Activated CD8-positive, alpha-beta memory T cell treated with anti-CD3 and anti-CD28 coated beads for 1 hour (primary cell): ENCODE measurements at regions not wholly inside any gene's neighbourhood (a gene's known extent, or its start where the extent isn't known, plus 50 kb on each side); places are given as distances from the start of the nearest gene placed in this dataset.
"Not testable (repeated sequence)": the region's sequence is repeated elsewhere in the genome, so short reads cannot be mapped to it uniquely, and the experiment has no call there.

Experiments used
- DNase-seq, 2 donors: peaks; one replicate each; pipeline ENCODE4 v3.0.0-alpha.2; 2020; ENCODE audit warnings: low read depth in 1 of 2; ENCODE audit errors: extremely low read depth in 1 of 2

DNA sequence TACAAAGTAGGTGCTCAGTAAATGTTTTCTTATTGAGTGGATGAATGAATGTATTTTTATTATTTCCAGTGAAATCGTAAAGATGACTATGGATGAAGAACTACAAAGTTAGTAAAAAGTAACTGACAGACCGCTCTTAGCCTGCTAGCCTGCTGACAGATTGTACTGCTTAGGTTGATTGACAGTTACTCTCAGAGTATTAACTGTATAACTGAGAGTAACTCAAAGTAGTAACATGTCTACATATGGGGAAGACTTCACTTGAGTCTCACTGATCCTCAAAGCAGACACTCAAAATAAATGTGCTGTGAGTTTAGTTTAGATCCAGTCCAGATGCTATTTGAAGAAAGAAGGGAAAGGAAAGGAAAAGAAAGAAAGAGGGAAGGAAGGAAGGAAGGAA lies 272.3 kb upstream of the AMIGO2 start:
- no peak for DNase-seq

DNA sequence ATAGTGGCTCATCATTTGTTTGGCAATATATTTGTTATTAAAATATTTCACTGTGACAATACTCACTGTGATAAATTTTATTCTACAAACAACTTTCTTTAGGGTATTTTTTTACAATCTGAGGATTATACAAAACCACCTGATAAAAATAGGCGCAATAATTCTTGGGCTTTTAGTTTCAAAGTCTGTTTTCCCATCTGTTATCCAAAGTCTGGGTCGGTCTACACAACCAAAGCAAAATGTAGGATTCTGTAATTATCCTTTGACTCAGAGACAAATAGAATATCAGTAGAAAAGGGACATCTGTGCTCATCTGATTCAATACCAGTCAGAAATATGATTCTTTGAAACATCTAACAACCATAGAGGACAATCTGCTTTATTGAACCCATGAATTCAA lies 271.8 kb upstream of the AMIGO2 start:
- DNase-seq = no peak

DNA sequence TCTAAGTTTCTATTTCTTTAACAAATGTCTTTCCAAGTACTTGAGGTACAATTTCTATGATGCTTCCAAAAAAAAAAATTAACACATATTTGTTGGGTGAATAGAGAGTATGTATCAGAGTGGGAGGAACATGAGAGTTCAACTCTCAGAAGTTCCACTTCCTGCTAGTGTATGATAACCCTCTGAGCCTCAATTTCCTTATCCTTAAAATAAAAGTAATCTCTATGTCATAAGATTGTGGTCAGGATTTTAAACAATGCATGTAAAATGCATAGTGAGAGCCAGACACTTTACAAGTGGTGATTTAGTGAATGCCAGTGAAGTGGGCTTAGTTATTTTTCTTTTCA lies 270.3 kb upstream of the AMIGO2 start:
- no peak for DNase-seq

DNA sequence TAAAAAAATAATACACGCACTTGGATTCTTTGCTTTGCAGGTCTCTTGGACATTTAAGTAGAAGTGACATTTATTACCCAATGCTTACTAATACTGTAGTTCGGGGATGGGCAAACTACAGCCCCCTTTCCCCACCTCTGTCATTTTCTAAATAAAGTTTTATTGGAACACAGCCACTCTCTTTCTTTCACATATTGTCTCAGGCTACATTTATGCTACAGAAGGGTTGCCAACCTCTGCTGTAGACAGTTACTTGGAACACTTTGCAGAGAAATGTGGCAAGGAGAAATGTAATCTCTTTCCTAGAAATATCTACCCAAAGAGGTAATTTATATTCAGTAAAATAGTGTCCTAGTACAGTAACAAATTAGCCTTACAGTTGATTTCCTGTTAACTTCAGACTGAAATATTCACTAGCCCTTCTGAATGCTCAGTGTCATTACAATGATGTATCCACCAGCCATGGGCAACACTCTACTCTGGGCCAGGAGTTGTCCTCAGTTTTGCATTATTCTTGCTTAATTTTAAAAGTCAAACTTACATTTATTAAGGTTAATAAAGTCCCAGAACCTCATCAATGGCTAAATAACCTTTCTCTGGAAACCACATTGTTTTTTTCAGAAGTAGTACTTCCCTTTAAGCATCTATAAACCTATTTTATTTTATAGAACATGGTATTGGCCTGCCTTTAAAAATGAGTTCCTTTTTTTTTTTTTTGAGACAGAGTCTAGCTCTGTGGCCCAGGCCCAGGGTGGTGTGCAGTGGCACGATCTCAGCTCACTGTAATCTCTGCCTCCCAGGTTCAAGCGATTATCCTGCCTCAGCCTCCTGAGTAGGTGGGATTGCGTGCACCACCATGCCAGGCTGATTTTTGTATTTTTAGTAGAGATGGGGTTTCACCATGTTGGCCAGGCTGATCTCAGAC lies 269.6 kb upstream of the AMIGO2 start:
- no peak for DNase-seq

DNA sequence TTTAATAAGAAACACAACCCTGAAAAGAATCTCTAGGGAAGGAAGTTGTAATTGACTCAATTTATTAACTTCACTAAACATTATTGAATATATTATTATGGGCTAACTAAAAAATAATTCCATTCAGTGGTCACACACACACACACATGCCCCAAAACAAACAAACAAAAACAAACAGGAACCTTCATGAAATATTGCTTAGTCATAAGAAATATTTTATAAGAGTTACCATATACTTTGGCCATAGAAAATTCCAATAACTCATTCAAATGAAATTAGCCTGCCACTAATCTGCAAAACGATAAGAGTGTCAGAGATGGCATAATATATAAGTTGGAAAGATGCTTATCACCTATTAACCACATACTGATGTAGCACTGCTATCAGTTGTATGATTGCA lies 268.4 kb upstream of the AMIGO2 start:
- no peak for DNase-seq

DNA sequence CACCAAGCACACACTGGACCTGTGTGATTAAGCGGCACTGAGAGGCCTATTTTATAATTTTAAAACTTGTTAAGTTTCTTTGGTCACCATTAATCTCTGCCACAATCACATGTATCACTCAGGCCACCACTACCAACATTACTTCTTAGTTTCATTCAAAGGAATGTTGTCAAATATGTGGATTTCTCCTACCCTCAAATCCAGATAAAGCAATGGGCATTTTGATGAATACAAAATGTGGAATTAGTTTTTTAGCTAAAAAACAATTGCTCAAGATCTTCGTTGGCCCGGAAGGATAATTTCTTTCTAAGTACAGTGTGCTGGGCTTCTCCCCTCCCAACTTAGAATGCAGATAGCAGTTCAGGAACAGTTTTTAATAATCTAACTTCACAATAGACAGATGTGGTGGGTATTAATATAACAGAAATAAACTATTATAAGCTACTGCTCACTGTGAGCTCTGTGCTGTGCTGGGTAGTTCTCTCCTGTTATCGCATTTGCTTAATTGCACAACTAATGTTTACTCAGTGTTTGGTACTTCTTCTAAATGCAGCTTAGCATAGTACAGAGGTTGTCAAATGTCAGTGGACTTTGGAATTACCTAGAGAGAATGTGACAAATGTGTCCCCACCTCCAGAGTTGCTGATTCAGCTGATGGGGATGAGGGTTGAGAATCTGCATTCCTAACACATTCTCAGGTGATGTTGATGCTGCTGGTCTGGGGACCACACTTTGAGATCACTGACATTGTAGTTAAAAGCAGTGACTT lies 266.7 kb upstream of the AMIGO2 start:
- no peak for DNase-seq

DNA sequence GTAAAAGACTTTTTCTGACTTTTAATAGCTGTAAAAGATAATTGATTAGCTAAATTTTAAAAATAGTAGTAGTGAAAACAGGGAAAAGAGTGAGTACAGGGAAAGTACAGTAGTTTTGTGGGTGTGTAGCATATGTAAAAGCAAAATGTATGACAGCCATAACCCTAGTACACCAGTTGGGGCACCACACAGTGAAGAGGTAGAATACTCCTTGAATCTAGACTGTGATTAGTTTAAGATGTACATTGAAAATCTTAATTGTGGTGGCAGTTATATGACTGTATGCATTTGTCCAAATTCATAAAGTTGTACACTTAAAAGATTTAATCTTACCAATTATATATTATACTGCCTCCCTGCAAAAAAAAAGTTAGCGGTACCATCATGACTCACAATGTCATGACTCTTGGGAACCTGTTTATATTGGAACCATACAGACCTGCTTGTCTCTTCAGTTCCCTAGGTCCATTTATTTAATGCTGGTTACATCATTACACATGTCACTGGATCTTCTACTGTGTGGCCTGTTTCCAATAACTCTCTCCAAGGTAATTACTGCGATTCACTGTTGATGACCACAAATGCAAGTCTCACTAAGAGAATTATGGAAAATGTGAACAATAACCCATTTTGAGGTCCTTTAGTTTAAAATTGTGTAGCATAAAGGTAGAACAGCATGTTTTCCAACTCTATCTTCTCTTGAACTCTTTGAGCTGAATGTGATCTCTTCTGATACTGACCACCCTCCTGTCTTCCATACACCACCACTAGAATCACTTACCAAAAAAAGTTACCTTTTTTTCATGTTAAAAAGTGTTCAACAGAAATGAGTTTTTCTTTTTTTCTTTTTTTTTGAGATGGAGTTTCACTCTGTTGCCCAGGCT lies 264.2 kb upstream of the AMIGO2 start:
- no peak for DNase-seq

DNA sequence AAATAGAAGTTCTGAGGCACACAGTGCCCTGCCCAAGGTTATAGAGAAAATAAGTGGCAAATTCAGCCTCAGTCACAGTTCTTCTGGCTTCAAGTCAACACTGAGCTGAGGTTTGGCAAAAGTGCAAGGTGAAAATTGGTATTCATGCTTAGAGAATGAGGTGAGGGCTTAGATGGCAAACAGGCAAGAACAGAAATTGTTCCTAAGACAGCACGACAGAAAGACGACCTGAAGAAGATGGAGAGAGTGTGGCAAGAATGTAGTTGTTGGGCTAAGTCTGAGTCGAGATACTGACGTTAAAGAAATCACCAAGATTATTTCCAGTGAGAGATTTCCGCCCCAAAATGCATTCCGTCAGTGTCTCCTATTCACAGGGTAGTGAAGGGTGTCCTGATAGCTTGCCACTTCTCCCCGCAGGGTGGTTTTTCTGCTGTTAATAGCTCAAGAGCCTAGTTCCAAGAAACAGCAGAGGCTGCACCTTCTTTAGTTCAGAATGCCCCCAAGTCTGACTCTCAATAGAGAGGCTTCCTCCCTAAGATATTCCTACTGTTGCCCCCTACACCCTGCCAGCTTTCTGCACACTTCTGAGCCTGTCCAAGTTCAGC lies 260.8 kb upstream of the AMIGO2 start:
- DNase-seq = no peak

DNA sequence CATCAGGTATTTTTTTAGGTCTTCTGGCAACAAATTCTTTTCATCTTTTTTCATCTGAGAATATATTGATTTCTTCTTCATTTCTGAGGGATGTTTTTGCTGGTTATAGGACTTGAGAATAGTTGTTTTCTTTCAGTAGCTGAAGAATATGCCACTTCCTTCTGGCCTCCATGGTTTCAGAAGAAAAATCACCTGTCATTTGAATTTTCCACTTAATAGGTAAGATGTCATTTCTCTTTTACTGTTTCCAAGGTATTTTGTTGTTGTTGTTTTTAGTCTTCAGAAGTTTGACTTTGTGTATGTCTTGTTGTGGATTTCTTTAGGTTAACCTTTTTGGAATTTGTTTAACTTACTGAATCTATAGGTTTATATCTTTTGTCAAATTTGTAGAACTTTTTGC lies 257.8 kb upstream of the AMIGO2 start:
- no peak for DNase-seq

DNA sequence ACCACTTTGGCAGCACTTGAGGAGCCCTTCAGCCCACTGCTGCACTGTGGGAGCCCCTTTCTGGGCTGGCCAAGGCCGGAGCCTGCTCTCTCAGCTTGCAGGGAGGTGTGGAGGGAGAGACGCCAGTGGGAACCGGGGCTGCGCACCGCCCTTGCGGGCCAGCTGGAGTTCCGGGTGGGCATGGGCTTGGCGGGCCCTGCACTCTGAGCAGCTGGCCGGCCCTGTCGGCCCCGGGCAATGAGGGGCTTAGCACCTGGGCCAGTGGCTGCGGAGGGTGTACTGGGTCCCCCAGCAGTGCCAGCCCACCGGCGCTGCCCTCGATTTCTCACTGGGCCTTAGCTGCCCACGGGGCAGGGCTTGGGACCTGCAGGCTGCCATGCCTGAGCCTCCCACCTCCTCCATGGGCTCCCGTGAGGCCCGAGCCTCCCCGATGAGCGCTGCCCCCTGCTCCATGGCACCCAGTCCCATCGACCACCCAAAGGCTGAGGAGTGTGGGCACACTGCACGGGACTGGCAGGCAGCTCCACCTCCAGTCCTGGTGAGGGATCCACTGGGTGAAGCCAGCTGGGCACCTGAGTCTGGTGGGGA lies 253.6 kb upstream of the AMIGO2 start:
- not testable (repeated sequence) for DNase-seq

DNA sequence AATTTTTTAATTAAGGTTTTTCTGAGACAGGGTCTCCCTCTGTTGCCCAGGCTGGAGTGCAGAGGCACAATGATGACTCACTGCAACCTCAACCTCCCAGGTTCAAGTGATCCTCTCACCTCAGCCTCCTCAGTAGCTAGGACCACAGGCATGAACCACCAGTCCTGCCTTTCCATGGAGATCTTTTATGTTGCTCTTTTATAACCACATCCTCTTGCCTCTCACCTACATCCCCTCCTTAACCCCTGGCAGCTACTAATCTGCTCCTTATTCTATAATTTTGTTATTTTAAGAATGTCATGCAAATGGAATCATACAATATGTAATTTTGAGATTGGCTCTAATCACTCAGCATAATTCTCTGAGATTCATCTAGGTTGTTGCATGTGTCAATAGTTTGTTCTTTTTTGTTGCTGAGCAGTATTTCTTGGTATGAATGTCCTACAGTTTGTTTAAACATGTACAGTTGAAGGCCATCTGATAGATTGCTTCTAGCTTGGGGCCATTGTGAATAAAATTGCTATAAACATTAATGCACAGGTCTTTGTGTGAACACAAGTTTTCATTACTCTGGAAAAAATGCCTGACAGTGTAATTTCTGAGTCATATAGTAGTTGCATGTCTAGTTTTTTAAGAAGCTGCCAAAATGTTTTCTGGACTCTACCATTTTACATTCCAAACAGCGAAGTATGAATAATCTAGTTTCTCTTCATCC lies 249.2 kb upstream of the AMIGO2 start:
- DNase-seq = no peak

DNA sequence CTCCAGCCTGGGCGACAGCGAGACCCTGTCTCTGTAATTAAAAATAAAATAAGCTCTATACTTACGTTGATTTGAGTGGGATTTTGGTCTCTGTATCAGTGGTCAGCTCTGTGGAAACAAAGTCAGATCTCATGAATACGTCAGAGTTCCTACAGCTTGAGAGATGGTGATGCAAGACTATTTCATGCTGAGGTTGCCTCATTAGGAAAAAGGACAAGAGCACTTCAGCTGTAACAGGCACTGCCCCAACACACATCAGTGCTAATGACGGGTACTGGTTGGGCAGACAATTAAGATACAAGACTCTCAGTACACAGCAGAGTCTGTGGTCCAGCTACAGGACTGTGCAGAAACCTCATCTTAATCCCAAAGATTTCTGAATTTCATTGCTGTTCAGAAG lies 246.4 kb upstream of the AMIGO2 start:
- no peak for DNase-seq

DNA sequence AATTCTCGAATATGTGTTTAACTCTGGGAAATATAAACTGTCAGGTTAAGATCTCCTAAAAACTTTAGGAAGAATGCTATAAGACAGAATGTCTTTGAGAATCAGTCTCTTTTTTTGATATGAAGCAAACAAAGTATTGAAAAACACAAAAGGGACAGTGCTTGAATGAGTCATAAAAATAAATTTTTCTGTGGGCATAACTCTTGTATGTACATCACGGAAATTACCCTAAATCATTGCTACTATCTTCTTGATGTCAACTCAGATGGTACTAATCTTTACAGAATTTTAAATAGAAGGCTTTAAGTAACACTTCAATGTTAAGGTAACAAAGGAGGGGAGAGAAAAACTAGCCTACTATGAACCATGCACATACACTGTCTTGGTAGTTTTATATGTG lies 244.0 kb upstream of the AMIGO2 start:
- DNase-seq = no peak

DNA sequence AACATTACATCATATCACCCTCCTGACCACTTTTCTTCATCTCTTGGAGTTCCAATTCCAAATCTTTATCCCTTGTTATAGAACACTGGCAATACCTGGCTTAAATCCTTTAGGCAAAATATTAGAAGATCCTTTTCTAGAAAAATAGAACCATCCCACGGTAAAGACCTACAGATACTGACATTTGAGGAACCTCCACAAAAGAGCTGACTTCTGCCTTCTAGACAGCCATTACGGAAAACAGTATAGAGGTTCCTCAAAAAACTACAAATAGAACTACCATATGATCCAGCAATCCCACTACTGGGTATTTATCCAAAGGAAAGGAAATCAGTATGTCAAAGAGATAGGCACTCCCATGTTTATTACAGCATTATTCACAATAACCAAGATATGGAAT lies 241.7 kb upstream of the AMIGO2 start:
- no peak for DNase-seq

DNA sequence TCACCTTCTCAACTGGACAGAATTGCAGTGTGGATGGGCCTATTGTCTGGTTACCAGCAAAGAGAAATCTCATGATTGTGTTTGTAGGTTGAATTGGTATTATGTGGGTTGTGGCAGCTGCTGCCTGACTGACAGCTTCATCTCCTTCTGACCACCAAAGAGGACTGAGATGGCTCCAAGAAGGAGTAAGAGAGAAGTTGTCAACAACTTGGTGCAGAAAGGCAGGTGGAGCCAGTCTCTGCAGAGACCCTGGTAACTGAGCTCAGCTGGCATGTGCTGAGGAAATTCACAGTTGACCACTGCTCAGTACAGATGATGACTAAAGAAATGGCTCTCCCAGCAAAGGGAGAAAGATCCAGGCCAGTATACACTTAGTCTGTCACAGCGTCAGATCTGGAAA lies 240.0 kb upstream of the AMIGO2 start:
- no peak for DNase-seq

DNA sequence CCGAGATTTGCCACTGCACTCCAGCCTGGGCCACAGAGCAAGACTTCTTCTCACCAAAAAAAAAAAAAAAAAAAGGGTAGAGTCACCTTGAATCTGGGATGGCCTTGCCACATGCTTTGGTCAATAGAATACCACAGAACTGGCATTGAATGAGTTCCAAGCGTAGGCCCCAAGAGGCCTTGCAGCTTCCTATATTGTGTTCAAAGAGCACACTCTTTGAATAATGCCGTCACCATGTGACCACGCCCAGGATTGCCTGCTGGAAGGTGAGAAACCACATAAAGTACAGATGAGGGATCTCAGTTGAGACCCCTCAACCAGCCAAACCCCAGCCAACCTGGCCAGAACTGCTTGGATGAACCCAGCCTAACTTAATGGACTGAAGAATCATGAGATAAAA lies 239.2 kb upstream of the AMIGO2 start:
- DNase-seq = no peak

DNA sequence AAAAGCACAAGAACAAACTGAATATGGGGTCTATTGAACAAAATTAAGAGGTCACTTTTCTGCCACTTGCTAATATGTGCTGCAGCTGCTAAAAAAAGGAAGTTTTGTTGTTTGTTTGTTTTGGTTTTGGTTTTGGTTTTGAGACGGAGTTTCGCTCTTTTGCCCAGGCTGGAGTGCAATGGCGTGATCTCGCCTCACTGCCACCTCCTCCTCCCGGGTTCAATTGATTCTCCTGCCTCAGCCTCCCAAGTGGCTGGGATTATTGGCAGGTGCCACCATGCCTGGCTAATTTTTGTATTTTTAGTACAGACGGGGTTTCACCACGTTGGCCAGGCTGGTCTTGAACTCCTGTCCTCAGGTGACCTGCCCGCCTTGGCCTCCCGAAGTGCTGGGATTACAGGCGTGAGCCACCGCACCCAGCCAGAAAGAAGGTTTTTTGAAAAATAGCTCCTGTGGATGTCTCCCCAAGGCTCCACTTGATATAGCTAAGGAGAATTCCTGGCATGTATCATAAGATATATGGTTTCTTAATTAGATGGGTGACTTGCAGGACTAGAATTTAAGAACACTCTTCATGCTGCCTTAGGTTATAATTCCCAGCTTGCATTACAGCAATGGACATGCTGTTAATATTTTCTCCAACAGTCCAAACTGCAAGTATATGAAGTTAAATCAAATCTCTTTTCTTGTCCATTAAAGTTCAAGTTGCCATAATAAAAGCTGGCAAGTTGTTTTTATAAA lies 237.6 kb upstream of the AMIGO2 start:
- DNase-seq = no peak

DNA sequence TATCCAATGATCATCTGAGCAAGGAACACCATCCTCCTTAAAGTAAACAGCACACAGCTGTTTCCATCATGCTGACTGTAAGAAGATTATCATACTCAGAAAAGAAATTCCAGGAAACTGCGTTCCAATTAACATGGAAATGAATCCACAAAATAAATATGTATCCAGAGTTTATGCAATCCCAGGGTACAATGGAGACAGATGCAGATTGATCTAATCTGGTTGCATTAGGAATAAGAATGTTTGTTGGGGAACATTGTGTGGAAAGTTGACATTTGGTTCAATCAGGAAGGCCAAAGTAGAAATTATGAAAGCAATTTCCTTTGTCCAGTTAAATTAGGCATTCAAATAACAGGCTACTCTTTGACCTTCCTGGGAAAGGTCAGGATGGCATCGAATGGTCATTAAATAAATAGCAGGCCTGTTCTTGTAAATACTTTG lies 236.9 kb upstream of the AMIGO2 start:
- DNase-seq = no peak

DNA sequence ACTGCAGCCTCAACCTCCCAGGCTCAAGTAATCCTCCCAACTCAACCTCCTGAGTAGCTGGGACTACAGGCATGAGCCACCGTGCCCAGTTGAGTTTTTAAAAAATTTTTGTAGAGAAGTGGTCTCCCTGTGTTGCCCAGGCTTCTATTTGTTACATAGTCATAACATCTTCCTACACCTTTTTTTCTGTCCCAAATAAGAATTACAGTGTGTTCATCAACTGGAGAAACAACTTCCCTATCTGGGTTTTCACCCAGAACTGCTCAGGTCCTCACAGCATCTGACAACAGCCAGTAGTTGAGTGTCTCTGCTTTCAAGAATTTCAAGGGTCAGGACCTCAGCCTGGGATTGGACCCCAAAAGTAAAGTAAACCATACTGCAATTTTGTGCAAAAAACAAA lies 235.2 kb upstream of the AMIGO2 start:
- DNase-seq = no peak
